ENCODE measurements at regions not wholly inside any gene's neighbourhood (a gene's known extent, or its start where the extent isn't known, plus 50 kb on each side); places are given as distances from the start of the nearest gene placed in this dataset.

DNA sequence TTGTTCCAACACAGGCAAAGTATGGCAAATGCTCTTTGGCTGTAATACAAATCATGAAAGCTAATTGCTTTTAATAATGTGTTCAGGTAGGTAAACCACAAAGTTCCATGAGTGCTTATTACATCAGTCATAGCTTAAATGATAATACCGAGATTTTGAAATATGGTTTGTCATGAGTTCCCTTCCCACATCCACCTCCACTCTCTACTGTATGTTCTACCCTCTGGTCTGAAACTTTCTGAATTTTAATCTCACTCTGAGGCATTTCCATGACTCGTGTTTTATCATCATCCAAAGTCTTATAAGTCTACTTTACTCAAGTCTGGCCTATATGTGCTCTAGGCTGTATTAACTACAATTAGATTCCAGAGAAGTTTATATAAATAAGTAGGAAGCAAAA is 354.8 kb downstream of the AKAIN1 start:
- TF ChIP-seq, protein P1, sequence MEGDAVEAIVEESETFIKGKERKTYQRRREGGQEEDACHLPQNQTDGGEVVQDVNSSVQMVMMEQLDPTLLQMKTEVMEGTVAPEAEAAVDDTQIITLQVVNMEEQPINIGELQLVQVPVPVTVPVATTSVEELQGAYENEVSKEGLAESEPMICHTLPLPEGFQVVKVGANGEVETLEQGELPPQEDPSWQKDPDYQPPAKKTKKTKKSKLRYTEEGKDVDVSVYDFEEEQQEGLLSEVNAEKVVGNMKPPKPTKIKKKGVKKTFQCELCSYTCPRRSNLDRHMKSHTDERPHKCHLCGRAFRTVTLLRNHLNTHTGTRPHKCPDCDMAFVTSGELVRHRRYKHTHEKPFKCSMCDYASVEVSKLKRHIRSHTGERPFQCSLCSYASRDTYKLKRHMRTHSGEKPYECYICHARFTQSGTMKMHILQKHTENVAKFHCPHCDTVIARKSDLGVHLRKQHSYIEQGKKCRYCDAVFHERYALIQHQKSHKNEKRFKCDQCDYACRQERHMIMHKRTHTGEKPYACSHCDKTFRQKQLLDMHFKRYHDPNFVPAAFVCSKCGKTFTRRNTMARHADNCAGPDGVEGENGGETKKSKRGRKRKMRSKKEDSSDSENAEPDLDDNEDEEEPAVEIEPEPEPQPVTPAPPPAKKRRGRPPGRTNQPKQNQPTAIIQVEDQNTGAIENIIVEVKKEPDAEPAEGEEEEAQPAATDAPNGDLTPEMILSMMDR (IDR thresholded peaks at IDR 0.05; ENCODE audit: insufficient read depth, low read length, missing control alignments): no peak
- POLR2A ChIA-PET: no interaction called here
- CTCF ChIA-PET: no interaction called here
- H3K4me3 ChIP-seq (ENCODE audit: low read depth, low read length): no peak overlapping the region
- DNase-seq (ENCODE audit: low read depth, low spot score): no peak

DNA sequence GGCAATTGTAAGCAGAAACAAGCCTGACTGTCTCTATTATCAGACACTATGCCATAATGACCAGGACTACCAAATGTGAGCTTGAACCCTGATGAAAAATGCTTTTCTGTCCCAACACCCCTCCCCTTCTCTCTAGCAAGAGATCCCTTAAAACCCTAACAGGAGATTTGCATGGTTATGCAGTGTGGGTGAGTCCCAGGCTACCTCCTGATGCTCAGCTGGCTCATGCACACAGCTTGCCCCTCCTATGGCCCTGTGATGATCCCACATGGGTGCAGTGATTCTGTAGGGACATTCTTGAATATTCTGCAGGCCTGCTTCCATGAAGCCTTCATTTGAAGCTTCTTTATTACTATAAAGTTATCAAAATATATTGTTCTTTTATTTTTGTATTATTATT is 357.4 kb downstream of the AKAIN1 start:
- ChIA-PET POLR2A (no interaction called here), CTCF (no interaction called here)
- no peak for DNase-seq (ENCODE audit: low read depth, low spot score)
- TF ChIP-seq, protein P1 (IDR thresholded peaks at IDR 0.05; ENCODE audit: insufficient read depth, low read length, missing control alignments): no peak
- no peak overlapping the region for H3K4me3 ChIP-seq (ENCODE audit: low read depth, low read length)

DNA sequence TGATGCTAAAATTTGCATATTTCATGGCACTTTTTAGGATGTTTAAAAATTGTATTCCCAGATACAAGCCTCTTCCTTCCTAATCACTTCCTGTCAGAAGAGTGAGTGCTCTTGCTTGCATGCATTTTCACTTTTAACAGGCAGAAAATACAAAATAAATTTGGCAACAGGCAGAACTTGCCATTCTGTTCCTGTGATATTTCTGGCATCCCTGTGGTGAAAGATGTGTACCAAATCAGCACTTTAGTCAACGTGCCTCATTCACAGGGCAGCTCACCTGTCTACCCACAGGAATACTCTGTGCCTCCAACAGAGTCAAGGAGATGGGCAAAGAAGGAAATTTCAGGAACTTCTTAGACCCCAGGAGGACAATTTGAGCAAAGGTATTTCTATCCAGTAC is 360.9 kb downstream of the AKAIN1 start:
- H3K4me3 ChIP-seq (ENCODE audit: low read depth, low read length): no peak overlapping the region
- no peak for DNase-seq (ENCODE audit: low read depth, low spot score)
- POLR2A ChIA-PET: no interaction called here
- CTCF ChIA-PET: no interaction called here
- TF ChIP-seq, protein P1 (IDR thresholded peaks at IDR 0.05; ENCODE audit: insufficient read depth, low read length, missing control alignments): no peak

DNA sequence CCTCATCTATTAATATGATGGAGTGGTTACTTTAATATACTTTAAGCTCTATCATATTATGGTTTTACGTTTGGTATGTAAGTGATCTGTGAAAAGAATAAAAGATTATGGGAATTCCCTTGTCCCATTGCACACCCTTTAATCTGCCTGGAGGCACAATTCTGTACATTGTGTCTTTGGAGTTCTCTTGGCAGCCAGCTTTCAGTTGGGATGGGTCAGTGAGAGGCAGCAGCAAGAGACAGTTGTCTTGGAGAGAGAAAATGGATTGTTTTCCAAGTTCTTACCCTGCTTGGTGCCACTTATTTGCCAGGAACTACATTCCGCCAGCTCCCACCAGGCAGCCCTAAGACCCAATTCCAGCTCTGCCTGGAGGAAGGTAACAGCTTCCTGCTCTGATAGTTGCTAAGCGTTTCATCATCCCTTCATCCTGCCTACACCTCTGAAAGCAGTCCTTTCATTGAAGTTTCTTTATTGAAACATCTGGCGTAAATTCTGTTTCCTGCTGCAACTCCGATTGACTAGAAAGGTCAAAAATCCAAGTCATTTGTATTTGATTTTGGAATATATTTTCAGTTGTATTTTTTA is 365.2 kb downstream of the AKAIN1 start:
- no peak overlapping the region for H3K4me3 ChIP-seq (ENCODE audit: low read depth, low read length)
- no peak for DNase-seq (ENCODE audit: low read depth, low spot score)
- CTCF ChIA-PET: no interaction called here
- TF ChIP-seq, protein P1 (IDR thresholded peaks at IDR 0.05; ENCODE audit: insufficient read depth, low read length, missing control alignments): no peak
- POLR2A ChIA-PET: no interaction called here

DNA sequence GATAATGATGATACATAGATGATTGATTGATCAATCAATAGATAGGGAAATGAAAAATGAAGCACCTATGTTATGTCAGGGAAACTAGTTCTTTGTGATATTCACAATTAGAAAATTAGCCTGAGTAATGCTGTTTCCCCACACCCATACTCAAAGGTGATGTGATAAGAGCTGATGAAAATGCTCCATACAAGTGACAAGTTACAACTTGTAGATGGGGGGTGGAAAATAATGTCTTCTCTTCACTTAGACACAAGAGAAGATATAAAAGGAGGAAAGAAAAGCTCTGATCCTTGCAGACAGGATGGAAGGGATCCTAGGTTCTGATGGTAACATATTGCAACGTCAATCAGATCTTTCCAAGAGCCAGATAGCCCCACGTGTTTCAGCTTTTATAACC is 365.9 kb downstream of the AKAIN1 start:
- DNase-seq (ENCODE audit: low read depth, low spot score): no peak
- ChIA-PET CTCF (no interaction called here), POLR2A (no interaction called here)
- TF ChIP-seq, protein P1 (IDR thresholded peaks at IDR 0.05; ENCODE audit: insufficient read depth, low read length, missing control alignments): no peak
- H3K4me3 ChIP-seq (ENCODE audit: low read depth, low read length): no peak overlapping the region

DNA sequence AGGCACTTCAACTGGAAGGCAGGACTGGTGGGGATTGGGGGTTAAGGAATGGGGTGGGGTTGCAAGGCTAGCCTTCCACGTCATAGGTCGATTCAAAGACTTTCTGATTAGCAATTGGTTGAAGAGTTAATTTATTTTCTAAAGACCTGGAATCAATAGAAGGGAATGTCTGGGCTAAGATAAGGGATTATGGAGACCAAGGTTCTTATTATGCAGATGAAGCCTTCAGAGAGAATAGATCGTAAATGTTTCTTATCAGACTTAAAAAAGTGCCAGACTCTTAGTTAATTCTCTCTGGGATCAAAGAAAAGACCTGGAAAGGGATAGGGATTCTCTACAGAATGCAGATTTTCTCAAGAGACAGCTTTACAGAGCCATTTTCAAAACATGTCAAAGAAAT is 368.0 kb upstream of the DLGAP1 start:
- no peak overlapping the region for H3K4me3 ChIP-seq (ENCODE audit: low read depth, low read length)
- CTCF ChIA-PET: no interaction called here
- POLR2A ChIA-PET: no interaction called here
- DNase-seq (ENCODE audit: low read depth, low spot score): no peak
- TF ChIP-seq, protein P1 (IDR thresholded peaks at IDR 0.05; ENCODE audit: insufficient read depth, low read length, missing control alignments): no peak
